ENCODE measurements at regions not wholly inside any gene's neighbourhood (a gene's known extent, or its start where the extent isn't known, plus 50 kb on each side); places are given as distances from the start of the nearest gene placed in this dataset.

GRCh38 chr6:1526398-1527072 is 83.2 kb upstream of the FOXC1 start:
- no peaks in the 10 kb centered on the region for H3K36me3 ChIP-seq (ENCODE audit: control insufficient read depth, insufficient read depth, low read length)
- in situ Hi-C loops (cut with HindIII; ENCODE audit: low pct_unique_long_range_greater_than_20kb, low sequenced_read_pairs), result no loop called here
- no peak overlapping the region for H3K4me3 ChIP-seq (ENCODE audit: low read depth in 2 of 2, low read length in 2 of 2)
- TF ChIP-seq POLR2AphosphoS5 (IDR thresholded peaks at IDR 0.05; ENCODE audit: low read depth, low read length), result no peak
- TF ChIP-seq CTCF (IDR thresholded peaks at IDR 0.05), result no peak
- TF ChIP-seq REST (IDR thresholded peaks at IDR 0.05; ENCODE audit: insufficient read depth in 1 of 2, low read depth in 2 of 2, low read length in 1 of 2), result no peak
- no peak for TF ChIP-seq TCF7L2 (IDR thresholded peaks at IDR 0.05; ENCODE audit: low read depth, low read length)
- no peak for TF ChIP-seq SIN3A (IDR thresholded peaks at IDR 0.05; ENCODE audit: borderline replicate concordance, insufficient read depth, low read depth, low read length)
- H3K27ac ChIP-seq (ENCODE audit: low read length), result no peak overlapping the region
- ChIA-PET CTCF (no interaction called here), POLR2A (no interaction called here)
- H3K9me3 ChIP-seq (ENCODE audit: control insufficient read depth, insufficient read depth, low read depth, low read length), result no peaks in the 10 kb centered on the region
- H3K27me3 ChIP-seq (ENCODE audit: control insufficient read depth, insufficient read depth, low read length), result peaks cover 3% of the 10 kb centered on the region
- H3K4me1 ChIP-seq (ENCODE audit: control insufficient read depth, insufficient read depth, low read length), result no peaks in the 10 kb centered on the region
- no peak for DNase-seq (ENCODE audit: low read depth, low spot score)
- peak; percentile 37; the same call in 1 of the 2 replicates for ATAC-seq
- no TSS peak for BruUV-seq (replicated peaks)
- intact Hi-C loops (cut with micrococcal nuclease; ENCODE audit: unreplicated experiment), result no loop called here

- Histone ChIP-seq H3K4me1 (ENCODE audit: control insufficient read depth, insufficient read depth, low read length) (no peaks in the 10 kb centered on the region), H3K9me3 (ENCODE audit: control insufficient read depth, insufficient read depth, low read depth, low read length) (no peaks in the 10 kb centered on the region), H3K27me3 (ENCODE audit: control insufficient read depth, insufficient read depth, low read length) (peaks cover 1% of the 10 kb centered on the region), H3K27ac (ENCODE audit: low read length) (no peak overlapping the region), H3K4me3 (ENCODE audit: low read depth in 2 of 2, low read length in 2 of 2) (no peak overlapping the region), H3K36me3 (ENCODE audit: control insufficient read depth, insufficient read depth, low read length) (no peaks in the 10 kb centered on the region)
- in situ Hi-C loops (cut with HindIII; ENCODE audit: low pct_unique_long_range_greater_than_20kb, low sequenced_read_pairs) (no loop called here), intact Hi-C loops (cut with micrococcal nuclease; ENCODE audit: unreplicated experiment) (no loop called here)
- no peak for ATAC-seq
- no TSS peak for BruUV-seq (replicated peaks)
- TF ChIP-seq TCF7L2 (IDR thresholded peaks at IDR 0.05; ENCODE audit: low read depth, low read length), result no peak
- no peak for TF ChIP-seq SIN3A (IDR thresholded peaks at IDR 0.05; ENCODE audit: borderline replicate concordance, insufficient read depth, low read depth, low read length)
- no peak for TF ChIP-seq POLR2AphosphoS5 (IDR thresholded peaks at IDR 0.05; ENCODE audit: low read depth, low read length)
- TF ChIP-seq REST (IDR thresholded peaks at IDR 0.05; ENCODE audit: insufficient read depth in 1 of 2, low read depth in 2 of 2, low read length in 1 of 2), result no peak
- TF ChIP-seq CTCF (IDR thresholded peaks at IDR 0.05), result no peak
- ChIA-PET CTCF (no interaction called here), POLR2A (no interaction called here)
- no peak for DNase-seq (ENCODE audit: low read depth, low spot score)
Observed at GRCh38 chr6:1527073-1527457, 82.7 kb upstream of the FOXC1 start.
